SJCRH30 (cell line): ENCODE measurements at regions not wholly inside any gene's neighbourhood (a gene's known extent, or its start where the extent isn't known, plus 50 kb on each side); places are given as distances from the start of the nearest gene placed in this dataset.
A peak's percentile ranks its signal among the peaks of the same experiment; 100 is the strongest.

Source experiments
- DNase-seq, 2 experiments: peaks; one replicate each; pipeline ENCODE4 v3.0.0-alpha.2; 2015 to 2020
- H3K27ac ChIP-seq: fragments of 250-450 bp; sonication (Bioruptor Pico); 2 replicates; pipeline ENCODE4 v1.5.1; 2020; ENCODE audit warnings: mild to moderate bottlenecking, moderate library complexity
- H3K27me3 ChIP-seq: fragments of 250-450 bp; sonication (Bioruptor Pico); 2 replicates; pipeline ENCODE4 v1.5.1; 2020; ENCODE audit warnings: mild to moderate bottlenecking, moderate library complexity
- H3K36me3 ChIP-seq: fragments of 250-450 bp; sonication (Bioruptor Pico); 2 replicates; pipeline ENCODE4 v1.5.1; 2020; ENCODE audit warnings: mild to moderate bottlenecking, moderate library complexity
- H3K4me1 ChIP-seq: fragments of 250-450 bp; sonication (Bioruptor Pico); 2 replicates; pipeline ENCODE4 v1.5.1; 2020; ENCODE audit warnings: mild to moderate bottlenecking, moderate library complexity
- H3K4me3 ChIP-seq: fragments of 250-450 bp; sonication (Bioruptor Pico); 2 replicates; pipeline ENCODE4 v1.5.1; 2020; ENCODE audit warnings: mild to moderate bottlenecking, moderate library complexity
- H3K9me3 ChIP-seq: fragments of 250-450 bp; sonication (Bioruptor Pico); replicated peaks from 2 replicates; pipeline ENCODE4 v1.5.1; 2020; ENCODE audit warnings: mild to moderate bottlenecking, moderate library complexity

DNA sequence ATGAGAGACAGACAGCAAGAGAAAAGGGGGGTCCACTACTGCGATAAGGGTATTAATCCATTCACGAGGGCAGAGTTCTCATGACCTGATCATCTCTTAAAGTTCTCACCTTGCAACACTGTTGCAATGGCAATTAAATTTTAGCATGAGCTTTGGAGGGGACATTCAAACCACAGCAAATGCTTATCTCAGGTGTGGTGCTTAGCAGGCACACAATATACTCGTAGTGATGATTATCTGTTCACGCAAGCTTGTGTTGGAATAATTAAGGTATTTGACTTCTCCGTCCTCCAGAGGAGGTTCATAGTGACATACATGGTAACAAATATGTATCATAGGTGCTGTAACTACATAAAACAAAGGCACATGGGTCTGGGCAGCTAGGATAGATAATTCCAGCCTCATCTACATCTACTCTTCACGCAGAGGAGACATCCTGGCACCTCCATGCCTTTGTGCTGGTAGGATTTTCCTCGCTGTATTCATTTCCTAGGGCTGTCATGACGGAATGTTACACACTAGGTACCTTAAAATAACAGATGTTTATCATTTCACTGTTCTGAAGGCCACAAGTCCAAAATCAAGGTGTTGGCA is 221.2 kb downstream of the RBM19 start:
- H3K4me1 ChIP-seq, result no peaks in the 10 kb centered on the region
- no peaks in the 10 kb centered on the region for H3K36me3 ChIP-seq
- no peak overlapping the region for H3K27ac ChIP-seq
- no peak overlapping the region for H3K4me3 ChIP-seq
- DNase-seq, result no peak
- no peaks in the 10 kb centered on the region for H3K27me3 ChIP-seq
- H3K9me3 ChIP-seq, result no peaks in the 10 kb centered on the region

DNA sequence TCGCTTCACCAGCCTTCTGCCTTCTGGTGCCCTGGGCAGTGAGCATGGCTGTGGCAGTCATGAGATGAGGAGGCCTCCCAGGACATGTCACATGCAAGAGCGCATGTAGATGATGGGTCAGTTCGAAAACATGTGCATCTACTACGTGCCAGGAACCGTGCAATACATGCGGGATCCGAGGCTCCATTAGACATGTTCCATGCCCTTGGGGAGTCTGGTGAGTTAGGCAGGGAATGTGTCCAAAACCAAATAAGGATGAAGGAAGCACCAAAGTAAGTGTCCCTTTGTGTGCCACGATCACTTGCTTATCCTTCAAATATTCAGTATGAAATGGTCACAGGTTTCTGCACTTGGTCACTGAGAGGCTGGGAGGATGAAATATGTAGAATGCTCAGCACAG is 223.3 kb downstream of the RBM19 start:
- Histone ChIP-seq H3K4me3 (no peak overlapping the region), H3K27ac (no peak overlapping the region), H3K9me3 (no peaks in the 10 kb centered on the region), H3K27me3 (no peaks in the 10 kb centered on the region), H3K36me3 (no peaks in the 10 kb centered on the region), H3K4me1 (no peaks in the 10 kb centered on the region)
- DNase-seq, result no peak

DNA sequence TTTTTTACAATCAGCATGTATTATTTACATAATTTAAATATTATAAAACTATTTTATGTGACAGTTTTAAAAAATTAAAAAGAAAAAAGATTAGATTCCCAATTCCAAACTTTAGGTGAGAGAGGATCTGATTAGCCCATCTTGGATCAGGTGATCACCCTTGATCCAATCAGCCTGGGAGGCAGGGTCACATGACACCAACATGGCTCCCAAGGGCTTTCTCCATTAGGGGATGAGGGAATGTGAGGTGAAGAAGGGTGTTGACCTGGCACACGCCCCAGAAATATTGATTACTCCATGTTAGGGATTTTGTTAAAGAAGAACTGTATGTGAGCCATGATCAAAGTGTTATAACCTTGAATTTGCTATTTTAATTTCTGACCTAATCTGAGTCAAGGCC is 225.4 kb downstream of the RBM19 start:
- Histone ChIP-seq H3K4me1 (no peaks in the 10 kb centered on the region), H3K9me3 (no peaks in the 10 kb centered on the region), H3K36me3 (no peaks in the 10 kb centered on the region), H3K4me3 (no peak overlapping the region), H3K27ac (no peak overlapping the region), H3K27me3 (no peaks in the 10 kb centered on the region; the same call in 1 of the 2 replicates)
- peak; percentile 22 to 36 for DNase-seq

DNA sequence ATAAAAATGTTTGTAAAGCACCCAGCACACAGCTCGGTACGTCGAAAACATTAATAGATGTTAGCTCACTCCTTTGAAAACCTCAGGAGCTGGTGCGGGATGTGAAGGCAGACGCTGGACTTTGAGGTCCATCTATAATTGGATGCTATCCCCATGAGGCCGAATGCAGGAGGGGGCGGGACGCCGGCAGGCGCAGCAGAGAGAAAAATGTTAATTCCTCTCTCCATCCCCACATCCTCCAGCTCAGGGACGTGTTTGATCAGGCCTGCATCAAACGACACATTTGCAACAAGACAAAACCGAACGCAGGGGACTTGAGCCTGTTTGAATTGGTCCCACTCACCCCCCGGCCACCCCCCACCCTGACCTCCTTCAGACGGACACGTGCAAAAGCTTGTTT is 231.0 kb downstream of the RBM19 start:
- H3K27ac ChIP-seq, result no peak overlapping the region
- H3K4me1 ChIP-seq, result no peaks in the 10 kb centered on the region
- no peak overlapping the region for H3K4me3 ChIP-seq
- no peaks in the 10 kb centered on the region for H3K9me3 ChIP-seq
- H3K36me3 ChIP-seq, result no peaks in the 10 kb centered on the region
- H3K27me3 ChIP-seq, result peaks cover 2% of the 10 kb centered on the region; the same call in 1 of the 2 replicates
- no peak for DNase-seq

- Histone ChIP-seq H3K4me3 (no peak overlapping the region), H3K27ac (no peak overlapping the region), H3K9me3 (no peaks in the 10 kb centered on the region), H3K27me3 (peaks cover 2% of the 10 kb centered on the region; the same call in 1 of the 2 replicates), H3K36me3 (no peaks in the 10 kb centered on the region), H3K4me1 (no peaks in the 10 kb centered on the region)
- no peak for DNase-seq
Measured at GRCh38 chr12:113734503-113734902, 231.6 kb downstream of the RBM19 start.

- Histone ChIP-seq H3K27me3 (peaks cover 2% of the 10 kb centered on the region; the same call in 1 of the 2 replicates), H3K36me3 (no peaks in the 10 kb centered on the region), H3K4me3 (no peak overlapping the region), H3K4me1 (no peaks in the 10 kb centered on the region), H3K9me3 (no peaks in the 10 kb centered on the region), H3K27ac (no peak overlapping the region)
- DNase-seq, result no peak
Measured at GRCh38 chr12:113732916-113733315, 233.2 kb downstream of the RBM19 start.

- DNase-seq, result no peak
- Histone ChIP-seq H3K36me3 (no peaks in the 10 kb centered on the region), H3K27me3 (no peaks in the 10 kb centered on the region), H3K9me3 (no peaks in the 10 kb centered on the region), H3K4me3 (no peak overlapping the region), H3K4me1 (no peaks in the 10 kb centered on the region), H3K27ac (no peak overlapping the region)
Measured at GRCh38 chr12:113727651-113728061, 238.5 kb downstream of the RBM19 start.

- no peak overlapping the region for H3K4me3 ChIP-seq
- H3K4me1 ChIP-seq, result no peaks in the 10 kb centered on the region
- H3K9me3 ChIP-seq, result no peaks in the 10 kb centered on the region
- no peaks in the 10 kb centered on the region for H3K36me3 ChIP-seq
- H3K27ac ChIP-seq, result no peak overlapping the region
- H3K27me3 ChIP-seq, result no peaks in the 10 kb centered on the region
- DNase-seq, result no peak
Measured at GRCh38 chr12:113726254-113726819, 239.8 kb downstream of the RBM19 start.

DNA sequence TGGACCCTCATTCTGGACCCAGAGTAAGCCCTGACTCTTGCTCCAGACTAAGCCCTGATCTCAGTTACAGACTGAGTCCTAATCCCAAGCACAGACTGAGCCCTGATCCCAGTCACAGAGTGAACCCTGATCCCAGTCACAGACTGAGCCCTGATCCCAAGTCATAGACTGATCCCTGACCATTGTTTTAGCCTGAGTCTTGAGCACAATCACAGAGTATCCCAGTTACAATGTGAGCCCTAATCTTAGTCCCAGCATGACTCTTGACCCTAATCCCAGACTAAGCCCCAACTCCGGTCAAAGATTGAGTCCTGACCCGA is 240.6 kb downstream of the RBM19 start:
- Histone ChIP-seq H3K36me3 (no peaks in the 10 kb centered on the region), H3K9me3 (no peaks in the 10 kb centered on the region), H3K27ac (no peak overlapping the region), H3K4me1 (no peaks in the 10 kb centered on the region), H3K4me3 (no peak overlapping the region), H3K27me3 (no peaks in the 10 kb centered on the region)
- DNase-seq, result no peak

GRCh38 chr12:113724794-113725556 is 241.2 kb downstream of the RBM19 start:
- Histone ChIP-seq H3K9me3 (no peaks in the 10 kb centered on the region), H3K27ac (no peak overlapping the region), H3K36me3 (no peaks in the 10 kb centered on the region), H3K4me3 (no peak overlapping the region), H3K4me1 (no peaks in the 10 kb centered on the region), H3K27me3 (no peaks in the 10 kb centered on the region)
- DNase-seq, result no peak

GRCh38 chr12:113723631-113724030 is 242.5 kb downstream of the RBM19 start:
- H3K4me1 ChIP-seq, result no peaks in the 10 kb centered on the region
- no peaks in the 10 kb centered on the region for H3K27me3 ChIP-seq
- no peak overlapping the region for H3K27ac ChIP-seq
- H3K9me3 ChIP-seq, result no peaks in the 10 kb centered on the region
- H3K36me3 ChIP-seq, result no peaks in the 10 kb centered on the region
- no peak for DNase-seq
- H3K4me3 ChIP-seq, result no peak overlapping the region

- Histone ChIP-seq H3K4me1 (no peaks in the 10 kb centered on the region), H3K27me3 (no peaks in the 10 kb centered on the region), H3K4me3 (no peak overlapping the region), H3K9me3 (no peaks in the 10 kb centered on the region), H3K27ac (no peak overlapping the region), H3K36me3 (no peaks in the 10 kb centered on the region)
- DNase-seq, result no peak
Measured at GRCh38 chr12:113722747-113723146, 243.4 kb downstream of the RBM19 start.

DNA sequence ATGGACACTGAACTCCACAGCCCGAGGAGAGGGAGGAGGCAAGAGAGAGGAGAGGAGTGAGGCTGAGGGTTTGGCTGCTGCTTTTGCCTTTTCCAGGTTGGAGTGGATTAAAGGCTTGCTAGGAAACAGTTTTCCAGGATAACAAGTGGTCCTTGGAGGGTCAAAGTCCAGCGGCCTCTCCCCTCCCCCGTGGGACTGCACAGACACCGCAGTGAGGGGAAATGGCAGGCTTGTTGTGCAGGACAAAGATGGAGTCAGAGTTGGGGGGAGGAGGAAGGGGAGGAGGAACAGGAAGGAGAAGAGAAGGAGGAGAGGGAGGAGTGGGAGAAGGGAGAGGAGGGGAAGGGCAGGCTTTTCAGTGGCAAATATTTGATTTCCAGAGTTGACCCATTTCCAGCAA is 245.5 kb downstream of the RBM19 start:
- Histone ChIP-seq H3K9me3 (no peaks in the 10 kb centered on the region), H3K27me3 (no peaks in the 10 kb centered on the region), H3K4me3 (no peak overlapping the region), H3K4me1 (no peaks in the 10 kb centered on the region), H3K36me3 (no peaks in the 10 kb centered on the region), H3K27ac (no peak overlapping the region)
- DNase-seq, result no peak

DNA sequence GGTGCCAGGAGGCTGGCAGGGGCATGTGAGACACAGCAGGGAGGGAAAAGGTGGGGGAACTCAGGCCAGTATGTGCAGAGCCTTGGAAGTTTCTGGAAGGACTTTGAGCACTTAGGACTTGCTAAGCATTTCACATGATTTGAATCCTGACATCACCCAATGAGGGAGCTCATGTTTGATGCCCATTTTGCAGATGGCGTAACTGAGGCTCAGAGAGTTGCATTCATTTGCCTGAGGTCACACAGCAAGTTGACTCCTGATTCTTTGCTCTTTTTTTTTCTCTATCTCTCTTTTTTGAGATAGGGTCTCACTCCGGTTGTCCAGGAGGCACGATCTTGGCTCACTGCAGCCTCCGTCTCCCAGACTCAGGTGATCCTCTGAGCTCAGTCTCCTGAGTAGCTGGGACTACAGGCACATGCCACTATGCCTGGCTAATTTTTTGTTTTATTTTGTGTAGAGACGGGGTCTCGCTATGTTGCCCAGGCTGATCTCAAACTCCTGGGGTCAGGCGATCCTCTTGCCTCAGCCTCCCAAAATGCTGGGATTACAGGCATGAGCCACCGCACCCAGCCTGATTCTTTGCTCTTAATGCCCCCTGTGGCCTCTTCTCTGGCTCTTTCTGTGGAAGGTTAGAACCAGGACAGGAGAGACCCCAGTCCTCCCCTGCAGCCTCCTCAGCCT is 246.1 kb downstream of the RBM19 start:
- H3K9me3 ChIP-seq, result no peaks in the 10 kb centered on the region
- H3K4me1 ChIP-seq, result no peaks in the 10 kb centered on the region
- no peak for DNase-seq
- H3K27ac ChIP-seq, result no peak overlapping the region
- H3K27me3 ChIP-seq, result no peaks in the 10 kb centered on the region
- H3K36me3 ChIP-seq, result no peaks in the 10 kb centered on the region
- no peak overlapping the region for H3K4me3 ChIP-seq

DNA sequence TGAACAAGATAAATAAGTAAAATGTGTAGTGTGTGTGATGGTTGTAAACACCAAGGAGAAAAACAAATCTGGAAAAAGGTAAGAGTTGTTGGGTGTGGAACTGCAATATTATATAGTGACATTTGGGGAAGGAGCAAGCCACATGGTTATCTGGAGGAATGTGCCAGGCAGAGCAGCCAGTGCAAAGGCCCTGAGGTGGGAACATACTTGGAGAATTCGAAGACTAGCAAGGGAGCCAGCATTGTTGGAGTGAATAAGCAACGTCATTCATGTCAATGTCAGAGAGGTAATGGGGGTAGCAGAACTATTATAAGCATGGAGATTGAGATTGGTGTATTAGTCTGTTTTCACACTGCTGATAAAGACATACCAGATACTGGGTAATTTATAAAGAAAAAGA is 241.5 kb upstream of the LHX5 start:
- Histone ChIP-seq H3K9me3 (no peaks in the 10 kb centered on the region), H3K36me3 (no peaks in the 10 kb centered on the region), H3K4me1 (no peaks in the 10 kb centered on the region), H3K4me3 (no peak overlapping the region), H3K27me3 (peaks cover 8% of the 10 kb centered on the region; the same call in 1 of the 2 replicates), H3K27ac (no peak overlapping the region)
- no peak for DNase-seq
